AG10803 (cell line): ENCODE measurements at regions not wholly inside any gene's neighbourhood (a gene's known extent, or its start where the extent isn't known, plus 50 kb on each side); places are given as distances from the start of the nearest gene placed in this dataset.

Experiments
- DNase-seq: peaks from one replicate; pipeline ENCODE4 v3.0.0; 2010; ENCODE audit warnings: low read depth
- H3K4me3 ChIP-seq: 2 replicates; pipeline ENCODE4 v1.5.1; 2011; ENCODE audit warnings: mild to moderate bottlenecking, low read length, control low read depth
- TF ChIP-seq, protein P1 (sequence below): conservative IDR thresholded peaks from 2 replicates; pipeline ENCODE4 v1.5.1; 2011; ENCODE audit warnings: mild to moderate bottlenecking, low read length, control low read depth, inconsistent platforms

- DNase-seq, result no peak
- H3K4me3 ChIP-seq, result no peak overlapping the region
- TF ChIP-seq, protein P1, sequence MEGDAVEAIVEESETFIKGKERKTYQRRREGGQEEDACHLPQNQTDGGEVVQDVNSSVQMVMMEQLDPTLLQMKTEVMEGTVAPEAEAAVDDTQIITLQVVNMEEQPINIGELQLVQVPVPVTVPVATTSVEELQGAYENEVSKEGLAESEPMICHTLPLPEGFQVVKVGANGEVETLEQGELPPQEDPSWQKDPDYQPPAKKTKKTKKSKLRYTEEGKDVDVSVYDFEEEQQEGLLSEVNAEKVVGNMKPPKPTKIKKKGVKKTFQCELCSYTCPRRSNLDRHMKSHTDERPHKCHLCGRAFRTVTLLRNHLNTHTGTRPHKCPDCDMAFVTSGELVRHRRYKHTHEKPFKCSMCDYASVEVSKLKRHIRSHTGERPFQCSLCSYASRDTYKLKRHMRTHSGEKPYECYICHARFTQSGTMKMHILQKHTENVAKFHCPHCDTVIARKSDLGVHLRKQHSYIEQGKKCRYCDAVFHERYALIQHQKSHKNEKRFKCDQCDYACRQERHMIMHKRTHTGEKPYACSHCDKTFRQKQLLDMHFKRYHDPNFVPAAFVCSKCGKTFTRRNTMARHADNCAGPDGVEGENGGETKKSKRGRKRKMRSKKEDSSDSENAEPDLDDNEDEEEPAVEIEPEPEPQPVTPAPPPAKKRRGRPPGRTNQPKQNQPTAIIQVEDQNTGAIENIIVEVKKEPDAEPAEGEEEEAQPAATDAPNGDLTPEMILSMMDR, result no peak
Measured at GRCh38 chr13:91086936-91087716, 260.4 kb upstream of the MIR17HG start.

GRCh38 chr13:91097269-91097668 lies 250.2 kb upstream of the MIR17HG start:
- H3K4me3 ChIP-seq, result no peak overlapping the region
- TF ChIP-seq, protein P1, result no peak
- DNase-seq, result no peak

DNA sequence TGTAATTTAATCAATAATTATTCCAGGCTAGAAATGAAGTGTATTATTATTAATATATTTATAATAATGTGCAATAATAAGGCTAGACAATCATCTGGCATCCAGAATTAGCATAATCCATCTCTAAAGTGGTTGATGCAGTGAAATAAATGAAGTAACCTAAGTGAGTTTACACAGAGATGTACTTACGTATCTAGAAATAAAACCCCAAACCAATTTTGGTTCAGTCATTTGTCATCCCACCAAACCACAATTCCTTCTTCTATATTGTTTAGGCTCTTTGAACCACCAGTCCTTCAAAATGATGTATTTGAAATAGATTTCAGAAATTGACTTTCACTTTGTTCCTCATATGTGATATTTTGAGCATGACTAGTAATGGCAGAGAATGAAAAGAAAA lies 247.6 kb upstream of the MIR17HG start:
- H3K4me3 ChIP-seq, result no peak overlapping the region
- DNase-seq, result no peak
- TF ChIP-seq, protein P1, result no peak

GRCh38 chr13:91100944-91101343 lies 246.5 kb upstream of the MIR17HG start:
- no peak for DNase-seq
- TF ChIP-seq, protein P1, result no peak
- H3K4me3 ChIP-seq, result no peak overlapping the region

GRCh38 chr13:91101381-91101780 lies 246.1 kb upstream of the MIR17HG start:
- DNase-seq, result no peak
- H3K4me3 ChIP-seq, result no peak overlapping the region
- TF ChIP-seq, protein P1, result no peak

DNA sequence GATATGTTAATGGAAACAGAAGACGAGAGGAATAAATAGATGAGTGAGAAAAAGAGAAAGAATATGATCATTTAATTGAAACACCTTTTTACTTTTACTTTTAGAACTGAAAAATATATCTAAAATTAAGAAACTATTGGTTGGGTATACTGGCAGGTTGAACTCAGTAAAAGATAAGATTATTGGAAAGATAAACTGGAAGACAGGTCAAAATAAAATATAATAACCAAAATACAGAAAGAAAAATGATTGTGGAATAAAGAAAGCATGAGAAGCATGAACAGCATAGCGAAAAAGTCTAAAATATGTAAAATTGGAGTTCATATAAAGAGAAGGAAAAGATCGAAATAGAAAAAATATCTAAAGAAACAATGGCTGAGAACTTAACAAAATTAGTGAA lies 242.2 kb upstream of the MIR17HG start:
- TF ChIP-seq, protein P1, result no peak
- DNase-seq, result no peak
- no peak overlapping the region for H3K4me3 ChIP-seq

- no peak overlapping the region for H3K4me3 ChIP-seq
- DNase-seq, result no peak
- TF ChIP-seq, protein P1, result no peak
Measured at GRCh38 chr13:91106565-91106964, 240.9 kb upstream of the MIR17HG start.
